Panc1 (cell line): ENCODE measurements at regions not wholly inside any gene's neighbourhood (a gene's known extent, or its start where the extent isn't known, plus 50 kb on each side); places are given as distances from the start of the nearest gene placed in this dataset.
A peak's percentile ranks its signal among the peaks of the same experiment; 100 is the strongest.

ENCODE experiments used
- ATAC-seq: fragments of 200-7000 bp; cut with Tn5 transposase; 2 replicates; pipeline ENCODE4 v1.9.1; 2020; ENCODE audit warnings: mild to moderate bottlenecking, moderate library complexity
- BruUV-seq: library from RNA; stranded (reverse); fragments of 400-500 nt; replicated peaks from 2 replicates; lab custom pipeline; 2021; lab: Mats Ljungman, UMichigan
- CTCF ChIA-PET: fragments of 300-600 bp; sonication (Branson Sonifier 250); formaldehyde crosslinking; loops from one replicate; lab custom pipeline; 2022; ENCODE audit warnings: antibody characterized with exemption; lab: Charles Lee
- POLR2A ChIA-PET: fragments of 300-600 bp; sonication (Branson Sonifier 250); formaldehyde crosslinking; loops from one replicate; lab custom pipeline; 2022; ENCODE audit warnings: antibody characterized with exemption; lab: Charles Lee
- DNase-seq: peaks from one replicate; pipeline ENCODE4 v3.0.0-alpha.2; 2010; ENCODE audit warnings: low read depth, low spot score
- H3K27ac ChIP-seq: 2 replicates; pipeline ENCODE4 v1.5.1; 2011; ENCODE audit warnings: mild to moderate bottlenecking, low read length, inconsistent platforms
- H3K27me3 ChIP-seq: fragments of 200-500 bp; sonication (Bioruptor generic); 2 replicates; pipeline ENCODE4 v1.6.0; 2014; ENCODE audit warnings: low read length, inconsistent platforms; ENCODE audit not compliant: control insufficient read depth, insufficient read depth
- H3K36me3 ChIP-seq: fragments of 200-500 bp; sonication (Bioruptor generic); 2 replicates; pipeline ENCODE4 v1.5.1; 2014; ENCODE audit warnings: inconsistent platforms, mild to moderate bottlenecking, low read length, moderate library complexity; ENCODE audit not compliant: control insufficient read depth, insufficient read depth
- H3K4me1 ChIP-seq: 2 replicates; pipeline ENCODE4 v1.5.1; 2011; ENCODE audit warnings: inconsistent platforms, mild to moderate bottlenecking, low read length, moderate library complexity; ENCODE audit not compliant: control insufficient read depth, insufficient read depth
- H3K4me3 ChIP-seq, 2 experiments: 2 replicates each; pipeline ENCODE4 v1.5.1; 2011 to 2012; ENCODE audit warnings: low read depth in 2 of 2, low read length in 2 of 2, mild to moderate bottlenecking in 2 of 2, inconsistent platforms in 1 of 2, moderate library complexity in 1 of 2
- H3K9me3 ChIP-seq: fragments of 200-500 bp; sonication (Bioruptor generic); 2 replicates; pipeline ENCODE4 v1.5.1; 2014; ENCODE audit warnings: low read depth, mild to moderate bottlenecking, inconsistent platforms, low read length, moderate library complexity; ENCODE audit not compliant: control insufficient read depth, insufficient read depth
- CTCF ChIP-seq: fragments of 450-650 bp; IDR thresholded peaks from 2 replicates; pipeline ENCODE4 v1.5.1; 2017; ENCODE audit warnings: mild to moderate bottlenecking
- POLR2AphosphoS5 ChIP-seq: IDR thresholded peaks from 2 replicates; pipeline ENCODE4 v1.6.1; 2012; ENCODE audit warnings: mild to moderate bottlenecking, low read depth, low read length, moderate library complexity
- REST ChIP-seq, 2 experiments: IDR thresholded peaks; 2 replicates each; pipeline ENCODE4 v1.6.1; 2011 to 2012; ENCODE audit warnings: low read depth in 2 of 2, control low read depth in 1 of 2, low read length in 1 of 2, mild to moderate bottlenecking in 1 of 2, moderate library complexity in 1 of 2; ENCODE audit not compliant: insufficient read depth in 1 of 2
- SIN3A ChIP-seq: IDR thresholded peaks from 2 replicates; pipeline ENCODE4 v1.6.1; 2012; ENCODE audit warnings: low read depth, mild to moderate bottlenecking, low read length, moderate library complexity, borderline replicate concordance; ENCODE audit not compliant: insufficient read depth
- TCF7L2 ChIP-seq: IDR thresholded peaks from 2 replicates; pipeline ENCODE4 v1.6.1; 2011; ENCODE audit warnings: mild to moderate bottlenecking, low read depth, low read length, inconsistent platforms
- in situ Hi-C: cut with HindIII; loops from 2 replicates; pipeline ENCODE4 v1.10.0; 2016; ENCODE audit warnings: low sequenced_read_pairs, low pct_unique_long_range_greater_than_20kb
- intact Hi-C: fragments of 100-400 bp; cut with micrococcal nuclease; formaldehyde crosslinking; loops from one replicate; pipeline ENCODE4 v1.10.0; 2022; ENCODE audit not compliant: unreplicated experiment

GRCh38 chr20:19964289-19965265 is 52.6 kb upstream of the NAA20 start:
- BruUV-seq, result no TSS peak
- Histone ChIP-seq H3K27ac (peak overlapping the region; percentile 41), H3K36me3 (no peaks in the 10 kb centered on the region), H3K27me3 (no peaks in the 10 kb centered on the region), H3K4me3 (no peak overlapping the region), H3K4me1 (peaks cover 4% of the 10 kb centered on the region), H3K9me3 (no peaks in the 10 kb centered on the region)
- POLR2A ChIA-PET, result no interaction called here
- TF ChIP-seq CTCF (no peak), POLR2AphosphoS5 (no peak), REST (IDR thresholded peaks at IDR 0.05; ENCODE audit: insufficient read depth in 1 of 2, low read depth in 2 of 2, low read length in 1 of 2) (no peak), TCF7L2 (no peak), SIN3A (no peak)
- DNase-seq, result no peak
- in situ Hi-C loops, result no loop called here
- intact Hi-C loops, result no loop called here
- CTCF ChIA-PET, result interaction anchor here (0.7 kb wide), 1 partner anchor 10 kb away, joined by 5 read pairs; no protein-coding TSS in a partner anchor
- peak; percentile 90 for ATAC-seq

- Histone ChIP-seq H3K4me3 (no peak overlapping the region), H3K9me3 (no peaks in the 10 kb centered on the region), H3K27ac (no peak overlapping the region), H3K4me1 (peaks cover 4% of the 10 kb centered on the region), H3K36me3 (no peaks in the 10 kb centered on the region), H3K27me3 (no peaks in the 10 kb centered on the region)
- ChIA-PET POLR2A (no interaction called here), CTCF (no interaction called here)
- ATAC-seq (no peak), DNase-seq (no peak)
- in situ Hi-C loops, result no loop called here
- TF ChIP-seq POLR2AphosphoS5 (no peak), REST (IDR thresholded peaks at IDR 0.05; ENCODE audit: insufficient read depth in 1 of 2, low read depth in 2 of 2, low read length in 1 of 2) (no peak), TCF7L2 (no peak), CTCF (no peak), SIN3A (no peak)
- BruUV-seq, result no TSS peak
- intact Hi-C loops, result no loop called here
Measured at GRCh38 chr20:19966840-19967239, 50.3 kb upstream of the NAA20 start.
